CD4-positive, alpha-beta memory T cell (primary cell): ENCODE measurements at regions not wholly inside any gene's neighbourhood (a gene's known extent, or its start where the extent isn't known, plus 50 kb on each side); places are given as distances from the start of the nearest gene placed in this dataset.

Experiments used
- CTCF ChIA-PET: fragments of 350-600 bp; sonication (Branson Sonifier 250); formaldehyde crosslinking; loops from one replicate; lab custom pipeline; 2021; ENCODE audit warnings: inconsistent platforms; ENCODE audit not compliant: partially characterized antibody; lab: Charles Lee
- POLR2A ChIA-PET: fragments of 350-600 bp; sonication (Branson Sonifier 250); formaldehyde crosslinking; loops from one replicate; lab custom pipeline; 2021; ENCODE audit not compliant: partially characterized antibody; lab: Charles Lee
- DNase-seq, 5 donors: peaks; one replicate each; pipeline versions ENCODE4 v3.0.0 to v3.0.0-alpha.2; 2020 to 2022; ENCODE audit warnings: mixed read lengths in 1 of 5
- H3K27ac ChIP-seq: one replicate; pipeline ENCODE4 v1.7.0; 2013; ENCODE audit warnings: low read depth, low read length
- H3K27me3 ChIP-seq: 2 replicates; pipeline ENCODE4 v1.7.0; 2013; ENCODE audit warnings: mild to moderate bottlenecking, low read length, moderate library complexity; ENCODE audit not compliant: insufficient read depth
- H3K36me3 ChIP-seq: 2 replicates; pipeline ENCODE4 v1.7.0; 2013; ENCODE audit warnings: mild to moderate bottlenecking, low read length, moderate library complexity; ENCODE audit not compliant: insufficient read depth
- H3K4me1 ChIP-seq: 2 replicates; pipeline ENCODE4 v1.7.0; 2013; ENCODE audit warnings: mild to moderate bottlenecking, low read length, moderate library complexity; ENCODE audit not compliant: insufficient read depth
- H3K4me3 ChIP-seq, 2 donors: one replicate each; pipeline ENCODE4 v1.7.0; 2013; ENCODE audit warnings: low read length in 2 of 2, mild to moderate bottlenecking in 1 of 2
- H3K9me3 ChIP-seq, 2 donors: one replicate each; pipeline ENCODE4 v1.7.0; 2013; ENCODE audit warnings: low read length in 2 of 2, control low read depth in 1 of 2; ENCODE audit not compliant: control insufficient read depth in 1 of 2
- H3K27ac Mint-ChIP-seq, 7 donors: one replicate each; pipeline ENCODE4 v1.8.0; 2020 to 2021; ENCODE audit warnings: mixed read lengths in 7 of 7, mild to moderate bottlenecking in 6 of 7, inconsistent platforms in 3 of 7, moderate library complexity in 3 of 7
- H3K27me3 Mint-ChIP-seq, 2 donors: one replicate each; pipeline ENCODE4 v1.8.0; 2020 to 2021; ENCODE audit warnings: mixed read lengths in 2 of 2
- H3K36me3 Mint-ChIP-seq, 2 donors: one replicate each; pipeline ENCODE4 v1.8.0; 2020 to 2021; ENCODE audit warnings: mixed read lengths in 2 of 2, inconsistent platforms in 1 of 2, mild to moderate bottlenecking in 1 of 2
- H3K4me1 Mint-ChIP-seq, 4 donors: one replicate each; pipeline ENCODE4 v1.8.0; 2020 to 2021; ENCODE audit warnings: mixed read lengths in 4 of 4, mild to moderate bottlenecking in 1 of 4
- H3K4me3 Mint-ChIP-seq, 8 donors: one replicate each; pipeline ENCODE4 v1.8.0; 2020 to 2021; ENCODE audit warnings: mixed read lengths in 8 of 8, mild to moderate bottlenecking in 7 of 8, moderate library complexity in 6 of 8, inconsistent platforms in 3 of 8
- H3K9me3 Mint-ChIP-seq, 8 donors: one replicate each; pipeline ENCODE4 v1.8.0; 2020 to 2021; ENCODE audit warnings: mixed read lengths in 8 of 8, mild to moderate bottlenecking in 5 of 8, inconsistent platforms in 3 of 8, moderate library complexity in 1 of 8
- intact Hi-C: fragments of 100-400 bp; cut with micrococcal nuclease; formaldehyde crosslinking; loops from one replicate; pipeline ENCODE4 v1.15.1; 2023

GRCh38 chr13:73754727-73755292 lies 379.4 kb downstream of the KLF12 start:
- no peak overlapping the region for H3K27ac ChIP-seq
- POLR2A ChIA-PET: interaction anchor here (0.5 to 4.6 kb wide), 6 partner anchors 9 to 533 kb away, joined by 3 to 57 read pairs (median 4); no protein-coding TSS in a partner anchor
- DNase-seq: peak in 4 of 5 donors; percentile 42 to 61 (median 50)

GRCh38 chr13:73754241-73754640 lies 380.0 kb downstream of the KLF12 start:
- ChIA-PET POLR2A (interaction anchor here (1.1 to 1.4 kb wide), 3 partner anchors 9 to 39 kb away, joined by 3 to 5 read pairs (median 3); no protein-coding TSS in a partner anchor), CTCF (interaction anchor here (1.0 to 4.2 kb wide), 6 partner anchors 9 to 533 kb away, joined by 3 to 78 read pairs (median 8); no protein-coding TSS in a partner anchor)
- Histone ChIP-seq H3K27ac (no peak overlapping the region), H3K4me1 (peaks cover 37% of the 10 kb centered on the region), H3K27me3 (no peaks in the 10 kb centered on the region), H3K9me3 (no peaks in the 10 kb centered on the region), H3K36me3 (no peaks in the 10 kb centered on the region), H3K4me3 (no peak overlapping the region)
- H3K4me3 Mint-ChIP-seq: no peak overlapping the region
- H3K36me3 Mint-ChIP-seq: peaks cover 33 to 34% of the 10 kb centered on the region in 2 donors
- H3K4me1 Mint-ChIP-seq: peaks cover 32 to 57% (median 46%) of the 10 kb centered on the region in 4 donors
- peaks cover 0 to 4% (median 0%) of the 10 kb centered on the region in 8 donors for H3K9me3 Mint-ChIP-seq
- DNase-seq: no peak
- intact Hi-C loops: loop anchor here (1.0 kb wide), 2 partner anchors 13 to 533 kb away; no protein-coding TSS in a partner anchor
- peak overlapping the region in 1 of 7 donors; percentile 8 for H3K27ac Mint-ChIP-seq
- H3K27me3 Mint-ChIP-seq: no peaks in the 10 kb centered on the region

More at GRCh38 chr13:73754727-73755292, 379.4 kb downstream of the KLF12 start:
- H3K27me3 ChIP-seq: no peaks in the 10 kb centered on the region
- intact Hi-C loops: loop anchor here (1.0 kb wide), 3 partner anchors 12 to 1464 kb away; no protein-coding TSS in a partner anchor
- H3K4me1 Mint-ChIP-seq: peaks cover 36 to 58% (median 49%) of the 10 kb centered on the region in 4 donors
- peak overlapping the region in 6 of 7 donors; percentile 8 to 84 (median 56) for H3K27ac Mint-ChIP-seq
- no peak overlapping the region for H3K4me3 Mint-ChIP-seq
- peaks cover 43% of the 10 kb centered on the region for H3K4me1 ChIP-seq
- H3K9me3 Mint-ChIP-seq: peaks cover 0 to 4% (median 0%) of the 10 kb centered on the region in 8 donors
- peaks cover 28 to 30% of the 10 kb centered on the region in 2 donors for H3K36me3 Mint-ChIP-seq
- H3K27me3 Mint-ChIP-seq: no peaks in the 10 kb centered on the region
- CTCF ChIA-PET: interaction anchor here (0.6 to 4.2 kb wide), 11 partner anchors 9 to 1465 kb away, joined by 3 to 78 read pairs (median 6); no protein-coding TSS in a partner anchor
- H3K36me3 ChIP-seq: no peaks in the 10 kb centered on the region
- no peak overlapping the region for H3K4me3 ChIP-seq
- no peaks in the 10 kb centered on the region for H3K9me3 ChIP-seq

- ChIA-PET POLR2A (interaction anchor here (1.6 kb wide), 1 partner anchor 16 kb away, joined by 3 read pairs; no protein-coding TSS in a partner anchor), CTCF (interaction anchor here (1.0 to 6.2 kb wide), 4 partner anchors 9 to 17 kb away, joined by 3 to 35 read pairs (median 4); no protein-coding TSS in a partner anchor)
- no peak for DNase-seq
- peaks cover 19 to 40% (median 33%) of the 10 kb centered on the region in 4 donors for H3K4me1 Mint-ChIP-seq
- H3K27me3 Mint-ChIP-seq: no peaks in the 10 kb centered on the region
- peaks cover 40 to 46% of the 10 kb centered on the region in 2 donors for H3K36me3 Mint-ChIP-seq
- no peak overlapping the region for H3K4me3 Mint-ChIP-seq
- no peak overlapping the region for H3K4me3 ChIP-seq
- intact Hi-C loops: no loop called here
- no peaks in the 10 kb centered on the region for H3K36me3 ChIP-seq
- no peak overlapping the region for H3K27ac ChIP-seq
- H3K9me3 Mint-ChIP-seq: peaks cover 0 to 4% (median 0%) of the 10 kb centered on the region in 8 donors
- H3K27me3 ChIP-seq: no peaks in the 10 kb centered on the region
- H3K9me3 ChIP-seq: no peaks in the 10 kb centered on the region
- peak overlapping the region in 2 of 7 donors; percentile 43 to 61 for H3K27ac Mint-ChIP-seq
- H3K4me1 ChIP-seq: peaks cover 11% of the 10 kb centered on the region
Measured at GRCh38 chr13:73751290-73751689, 382.9 kb downstream of the KLF12 start.

GRCh38 chr13:73748404-73748803 lies 385.8 kb downstream of the KLF12 start:
- Histone ChIP-seq H3K27ac (no peak overlapping the region), H3K36me3 (no peaks in the 10 kb centered on the region), H3K27me3 (no peaks in the 10 kb centered on the region), H3K4me3 (no peak overlapping the region), H3K9me3 (no peaks in the 10 kb centered on the region), H3K4me1 (peaks cover 6% of the 10 kb centered on the region)
- intact Hi-C loops: no loop called here
- Mint-ChIP-seq H3K4me1 (peaks cover 26 to 42% (median 39%) of the 10 kb centered on the region in 4 donors), H3K27ac (no peak overlapping the region), H3K36me3 (peaks cover 51 to 52% of the 10 kb centered on the region in 2 donors), H3K9me3 (peaks cover 0 to 4% (median 0%) of the 10 kb centered on the region in 8 donors), H3K4me3 (no peak overlapping the region), H3K27me3 (no peaks in the 10 kb centered on the region)
- ChIA-PET CTCF (interaction anchor here (0.8 to 6.2 kb wide), 5 partner anchors 20 to 1471 kb away, joined by 3 to 35 read pairs (median 4); no protein-coding TSS in a partner anchor), POLR2A (interaction anchor here (1.4 kb wide), 1 partner anchor 17 kb away, joined by 3 read pairs; no protein-coding TSS in a partner anchor)
- DNase-seq: no peak

- Histone ChIP-seq H3K36me3 (no peaks in the 10 kb centered on the region), H3K27me3 (no peaks in the 10 kb centered on the region), H3K4me3 (no peak overlapping the region), H3K9me3 (no peaks in the 10 kb centered on the region), H3K27ac (no peak overlapping the region), H3K4me1 (peaks cover 18% of the 10 kb centered on the region)
- Mint-ChIP-seq H3K27me3 (no peaks in the 10 kb centered on the region), H3K27ac (no peak overlapping the region), H3K9me3 (peaks cover 0 to 4% (median 0%) of the 10 kb centered on the region in 8 donors), H3K4me3 (no peak overlapping the region), H3K36me3 (peaks cover 36% of the 10 kb centered on the region in 2 donors), H3K4me1 (peaks cover 33 to 60% (median 49%) of the 10 kb centered on the region in 4 donors)
- CTCF ChIA-PET: interaction anchor here (0.9 to 1.0 kb wide), 4 partner anchors 10 to 541 kb away, joined by 3 read pairs; no protein-coding TSS in a partner anchor
- POLR2A ChIA-PET: interaction anchor here (0.7 to 1.8 kb wide), 2 partner anchors 20 to 23 kb away, joined by 3 to 5 read pairs; no protein-coding TSS in a partner anchor
- DNase-seq: no peak
- intact Hi-C loops: no loop called here
Measured at GRCh38 chr13:73745190-73745589, 389.0 kb downstream of the KLF12 start.

GRCh38 chr13:73742982-73743381 lies 391.2 kb downstream of the KLF12 start:
- Histone ChIP-seq H3K4me3 (no peak overlapping the region), H3K27ac (no peak overlapping the region), H3K4me1 (peaks cover 18% of the 10 kb centered on the region), H3K27me3 (no peaks in the 10 kb centered on the region), H3K36me3 (no peaks in the 10 kb centered on the region), H3K9me3 (no peaks in the 10 kb centered on the region)
- ChIA-PET POLR2A (no interaction called here), CTCF (interaction anchor here (1.2 kb wide), 1 partner anchor 13 kb away, joined by 3 read pairs; no protein-coding TSS in a partner anchor)
- Mint-ChIP-seq H3K4me1 (peaks cover 32 to 63% (median 47%) of the 10 kb centered on the region in 4 donors), H3K27ac (peak overlapping the region in 1 of 7 donors; percentile 34), H3K27me3 (no peaks in the 10 kb centered on the region), H3K4me3 (no peak overlapping the region), H3K36me3 (peaks cover 13 to 25% of the 10 kb centered on the region in 2 donors), H3K9me3 (no peaks in the 10 kb centered on the region)
- DNase-seq: no peak
- intact Hi-C loops: no loop called here

GRCh38 chr13:73741742-73742141 lies 392.5 kb downstream of the KLF12 start:
- Histone ChIP-seq H3K27ac (no peak overlapping the region), H3K9me3 (no peaks in the 10 kb centered on the region), H3K27me3 (no peaks in the 10 kb centered on the region), H3K36me3 (no peaks in the 10 kb centered on the region), H3K4me3 (no peak overlapping the region), H3K4me1 (peaks cover 18% of the 10 kb centered on the region)
- CTCF ChIA-PET: interaction anchor here (0.7 to 1.3 kb wide), 3 partner anchors 9 to 1616 kb away, joined by 3 read pairs; no protein-coding TSS in a partner anchor
- POLR2A ChIA-PET: no interaction called here
- DNase-seq: no peak
- H3K36me3 Mint-ChIP-seq: peaks cover 10 to 22% of the 10 kb centered on the region in 2 donors
- no peaks in the 10 kb centered on the region for H3K27me3 Mint-ChIP-seq
- peak overlapping the region in 2 of 8 donors; percentile 8 to 30 for H3K4me3 Mint-ChIP-seq
- peaks cover 27 to 55% (median 43%) of the 10 kb centered on the region in 4 donors for H3K4me1 Mint-ChIP-seq
- H3K27ac Mint-ChIP-seq: peak overlapping the region; percentile 1 to 84 (median 36)
- H3K9me3 Mint-ChIP-seq: no peaks in the 10 kb centered on the region
- intact Hi-C loops: no loop called here
